ENCODE measurements at regions not wholly inside any gene's neighbourhood (a gene's known extent, or its start where the extent isn't known, plus 50 kb on each side); places are given as distances from the start of the nearest gene placed in this dataset.

DNA sequence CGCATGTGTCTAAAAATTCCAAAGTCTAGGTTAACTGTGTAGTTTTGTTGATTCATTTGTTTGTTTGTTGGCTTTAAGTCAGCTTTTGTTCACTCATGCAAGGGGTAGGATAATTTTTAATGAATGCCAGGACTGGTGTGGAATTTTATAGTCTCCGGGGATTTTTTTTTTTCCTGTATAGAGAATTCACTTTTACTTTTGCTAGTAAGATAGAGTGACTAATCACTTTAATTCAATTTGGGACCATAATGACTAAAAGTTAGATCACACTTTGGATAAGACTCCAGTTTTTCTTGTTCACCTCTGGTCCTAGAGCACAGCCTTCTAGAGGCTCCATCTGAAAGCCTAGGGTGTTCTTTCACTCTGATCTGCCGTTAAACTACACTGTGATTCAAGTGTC lies 1690.0 kb downstream of the PCDH9 start:
- TF ChIP-seq, protein P1, sequence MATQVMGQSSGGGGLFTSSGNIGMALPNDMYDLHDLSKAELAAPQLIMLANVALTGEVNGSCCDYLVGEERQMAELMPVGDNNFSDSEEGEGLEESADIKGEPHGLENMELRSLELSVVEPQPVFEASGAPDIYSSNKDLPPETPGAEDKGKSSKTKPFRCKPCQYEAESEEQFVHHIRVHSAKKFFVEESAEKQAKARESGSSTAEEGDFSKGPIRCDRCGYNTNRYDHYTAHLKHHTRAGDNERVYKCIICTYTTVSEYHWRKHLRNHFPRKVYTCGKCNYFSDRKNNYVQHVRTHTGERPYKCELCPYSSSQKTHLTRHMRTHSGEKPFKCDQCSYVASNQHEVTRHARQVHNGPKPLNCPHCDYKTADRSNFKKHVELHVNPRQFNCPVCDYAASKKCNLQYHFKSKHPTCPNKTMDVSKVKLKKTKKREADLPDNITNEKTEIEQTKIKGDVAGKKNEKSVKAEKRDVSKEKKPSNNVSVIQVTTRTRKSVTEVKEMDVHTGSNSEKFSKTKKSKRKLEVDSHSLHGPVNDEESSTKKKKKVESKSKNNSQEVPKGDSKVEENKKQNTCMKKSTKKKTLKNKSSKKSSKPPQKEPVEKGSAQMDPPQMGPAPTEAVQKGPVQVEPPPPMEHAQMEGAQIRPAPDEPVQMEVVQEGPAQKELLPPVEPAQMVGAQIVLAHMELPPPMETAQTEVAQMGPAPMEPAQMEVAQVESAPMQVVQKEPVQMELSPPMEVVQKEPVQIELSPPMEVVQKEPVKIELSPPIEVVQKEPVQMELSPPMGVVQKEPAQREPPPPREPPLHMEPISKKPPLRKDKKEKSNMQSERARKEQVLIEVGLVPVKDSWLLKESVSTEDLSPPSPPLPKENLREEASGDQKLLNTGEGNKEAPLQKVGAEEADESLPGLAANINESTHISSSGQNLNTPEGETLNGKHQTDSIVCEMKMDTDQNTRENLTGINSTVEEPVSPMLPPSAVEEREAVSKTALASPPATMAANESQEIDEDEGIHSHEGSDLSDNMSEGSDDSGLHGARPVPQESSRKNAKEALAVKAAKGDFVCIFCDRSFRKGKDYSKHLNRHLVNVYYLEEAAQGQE (IDR thresholded peaks at IDR 0.05; ENCODE audit: unreplicated experiment): no peak
- TF ChIP-seq POLR2AphosphoS5 (IDR thresholded peaks at IDR 0.05; ENCODE audit: low read depth): no peak
- TF ChIP-seq, protein P2, sequence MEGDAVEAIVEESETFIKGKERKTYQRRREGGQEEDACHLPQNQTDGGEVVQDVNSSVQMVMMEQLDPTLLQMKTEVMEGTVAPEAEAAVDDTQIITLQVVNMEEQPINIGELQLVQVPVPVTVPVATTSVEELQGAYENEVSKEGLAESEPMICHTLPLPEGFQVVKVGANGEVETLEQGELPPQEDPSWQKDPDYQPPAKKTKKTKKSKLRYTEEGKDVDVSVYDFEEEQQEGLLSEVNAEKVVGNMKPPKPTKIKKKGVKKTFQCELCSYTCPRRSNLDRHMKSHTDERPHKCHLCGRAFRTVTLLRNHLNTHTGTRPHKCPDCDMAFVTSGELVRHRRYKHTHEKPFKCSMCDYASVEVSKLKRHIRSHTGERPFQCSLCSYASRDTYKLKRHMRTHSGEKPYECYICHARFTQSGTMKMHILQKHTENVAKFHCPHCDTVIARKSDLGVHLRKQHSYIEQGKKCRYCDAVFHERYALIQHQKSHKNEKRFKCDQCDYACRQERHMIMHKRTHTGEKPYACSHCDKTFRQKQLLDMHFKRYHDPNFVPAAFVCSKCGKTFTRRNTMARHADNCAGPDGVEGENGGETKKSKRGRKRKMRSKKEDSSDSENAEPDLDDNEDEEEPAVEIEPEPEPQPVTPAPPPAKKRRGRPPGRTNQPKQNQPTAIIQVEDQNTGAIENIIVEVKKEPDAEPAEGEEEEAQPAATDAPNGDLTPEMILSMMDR (conservative IDR thresholded peaks at IDR 0.05; ENCODE audit: low read depth in 2 of 2): no peak
- no peak for TF ChIP-seq EZH2 (IDR thresholded peaks at IDR 0.05; ENCODE audit: low read depth, unreplicated experiment)
- no peak for TF ChIP-seq ZNF331 (CRISPR knock-in tag; IDR thresholded peaks at IDR 0.05; ENCODE audit: low read depth)
- TF ChIP-seq, protein P3, sequence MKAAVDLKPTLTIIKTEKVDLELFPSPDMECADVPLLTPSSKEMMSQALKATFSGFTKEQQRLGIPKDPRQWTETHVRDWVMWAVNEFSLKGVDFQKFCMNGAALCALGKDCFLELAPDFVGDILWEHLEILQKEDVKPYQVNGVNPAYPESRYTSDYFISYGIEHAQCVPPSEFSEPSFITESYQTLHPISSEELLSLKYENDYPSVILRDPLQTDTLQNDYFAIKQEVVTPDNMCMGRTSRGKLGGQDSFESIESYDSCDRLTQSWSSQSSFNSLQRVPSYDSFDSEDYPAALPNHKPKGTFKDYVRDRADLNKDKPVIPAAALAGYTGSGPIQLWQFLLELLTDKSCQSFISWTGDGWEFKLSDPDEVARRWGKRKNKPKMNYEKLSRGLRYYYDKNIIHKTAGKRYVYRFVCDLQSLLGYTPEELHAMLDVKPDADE (IDR thresholded peaks at IDR 0.05): no peak
- TF ChIP-seq EZH2phosphoT487 (IDR thresholded peaks at IDR 0.05; ENCODE audit: unreplicated experiment): no peak
- TF ChIP-seq CREB1 (CRISPR knock-in tag; IDR thresholded peaks at IDR 0.05; ENCODE audit: low read depth): no peak
- TF ChIP-seq ZNF114 (CRISPR knock-in tag; IDR thresholded peaks at IDR 0.05): no peak
- TF ChIP-seq JUNB (IDR thresholded peaks at IDR 0.05; ENCODE audit: unreplicated experiment): no peak
- no peak for TF ChIP-seq STAT1 (IDR thresholded peaks at IDR 0.05; ENCODE audit: unreplicated experiment)

All from GM23338 (cell line).